Islet precursor cell (in vitro differentiated cells): ENCODE measurements at regions not wholly inside any gene's neighbourhood (a gene's known extent, or its start where the extent isn't known, plus 50 kb on each side); places are given as distances from the start of the nearest gene placed in this dataset.
A peak's percentile ranks its signal among the peaks of the same experiment; 100 is the strongest.
"Not testable (repeated sequence)": the region's sequence is repeated elsewhere in the genome, so short reads cannot be mapped to it uniquely, and the experiment has no call there.

ENCODE experiments used
- DNase-seq: peaks from one replicate; pipeline ENCODE4 v3.0.0-alpha.2; 2018

DNA sequence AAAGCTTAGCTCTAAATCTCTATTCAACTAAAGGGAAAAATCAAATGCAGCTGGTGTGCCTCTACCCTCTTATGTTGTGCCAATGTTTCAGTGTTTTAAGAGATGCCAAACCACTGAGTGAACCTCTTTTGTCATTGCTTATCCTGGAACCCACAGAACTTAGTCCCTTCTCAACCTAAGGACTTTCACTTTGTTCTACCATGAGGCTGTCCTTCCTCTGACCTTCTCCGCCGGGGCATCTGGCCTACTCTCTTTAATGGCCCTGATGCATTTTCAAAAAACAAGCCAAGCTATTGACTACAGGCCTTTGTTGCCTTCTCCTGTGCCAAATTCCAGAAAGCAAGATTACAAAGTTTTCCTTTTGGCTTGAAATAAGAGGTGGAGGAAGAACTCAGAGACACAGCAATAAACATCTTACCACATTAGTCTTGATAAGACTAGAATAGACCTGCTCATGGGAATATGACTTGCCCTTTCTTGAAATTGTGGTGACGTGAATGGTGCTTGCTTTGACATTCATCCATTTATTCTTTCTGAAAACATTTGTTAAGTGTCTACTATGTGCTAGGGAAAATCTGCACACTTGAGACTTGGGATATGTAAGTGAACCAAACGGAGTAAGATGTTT is 253.2 kb upstream of the SMIM30 start:
- no peak for DNase-seq

DNA sequence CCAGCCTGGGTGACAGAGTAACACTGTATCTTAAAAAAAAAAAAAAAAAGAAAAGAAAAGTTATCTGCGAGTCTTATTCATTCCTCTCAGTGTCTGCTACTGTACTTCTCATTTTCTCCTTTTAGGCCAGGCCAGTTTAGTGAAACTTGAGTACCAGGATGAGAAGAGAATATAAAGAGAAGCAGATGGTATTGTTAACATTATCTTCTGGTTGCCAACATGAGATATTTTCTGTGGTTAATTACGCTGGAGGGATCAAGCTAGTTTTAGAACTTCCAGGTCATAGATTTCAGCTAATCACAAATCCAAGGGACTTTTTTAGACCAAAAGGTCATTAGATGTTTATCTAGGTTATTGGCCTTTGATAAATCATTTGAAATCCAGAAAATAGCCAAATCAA is 252.6 kb upstream of the SMIM30 start:
- DNase-seq, result no peak

DNA sequence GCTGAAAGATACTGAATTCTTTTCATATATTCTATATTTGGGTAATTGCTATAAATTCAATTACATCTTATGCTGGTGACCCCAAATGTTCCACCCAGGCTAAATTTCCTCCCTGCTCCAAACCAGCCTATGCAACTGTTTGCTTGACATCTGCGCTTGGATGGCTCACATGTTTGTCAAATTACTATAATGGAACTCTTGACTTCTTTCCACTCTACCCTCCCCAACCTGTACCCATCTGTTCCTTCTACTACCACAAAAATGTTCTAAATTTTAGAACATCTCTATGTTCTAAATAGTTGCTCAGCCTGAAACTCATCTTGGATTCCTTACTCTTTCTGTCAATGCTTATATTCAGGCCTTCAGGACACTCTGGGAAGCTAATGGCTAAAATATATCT is 249.9 kb upstream of the SMIM30 start:
- no peak for DNase-seq

DNA sequence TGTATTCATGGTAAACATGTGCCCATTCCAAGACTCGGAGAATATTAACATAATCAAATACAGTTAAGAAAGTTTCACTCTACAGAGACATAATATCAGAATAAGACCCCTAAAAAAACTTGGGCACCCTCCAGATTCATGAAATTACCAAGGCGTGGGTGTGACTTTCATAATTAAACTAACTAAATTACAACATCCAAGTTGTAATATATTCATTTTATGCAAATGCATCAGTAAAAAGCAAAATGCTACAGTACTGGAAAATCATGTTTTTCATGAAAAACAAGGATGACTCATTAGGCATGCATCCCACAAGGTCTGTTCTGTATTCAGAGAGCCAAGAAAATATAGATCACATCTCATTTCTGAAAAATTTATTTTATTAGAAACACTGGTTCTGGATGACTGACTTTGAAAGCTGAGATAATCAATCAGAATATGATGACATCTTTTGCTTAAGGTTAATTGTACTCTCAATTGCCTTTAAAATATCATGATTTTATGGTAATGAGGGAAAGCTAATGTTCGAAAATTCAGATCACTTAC is 248.8 kb upstream of the SMIM30 start:
- no peak for DNase-seq

DNA sequence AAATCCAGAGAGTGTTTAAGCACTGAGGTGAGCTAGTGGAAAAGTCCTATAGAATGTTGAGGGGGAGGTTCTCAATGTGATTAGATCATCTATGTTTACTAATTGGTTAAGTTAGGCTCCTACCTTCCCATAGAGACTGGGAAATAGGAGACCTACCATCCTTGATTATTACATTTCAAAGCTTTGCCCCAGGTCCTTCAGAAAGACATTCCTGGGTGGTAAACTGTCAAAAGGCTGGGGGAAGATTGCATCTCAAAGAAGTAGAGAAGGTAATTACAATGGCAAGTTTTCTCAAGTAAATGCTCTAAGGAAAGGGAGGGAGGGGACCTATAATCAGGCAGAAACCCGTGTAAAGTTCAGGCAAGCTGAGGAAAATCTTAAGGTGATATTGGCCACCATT is 247.8 kb upstream of the SMIM30 start:
- DNase-seq, result no peak

DNA sequence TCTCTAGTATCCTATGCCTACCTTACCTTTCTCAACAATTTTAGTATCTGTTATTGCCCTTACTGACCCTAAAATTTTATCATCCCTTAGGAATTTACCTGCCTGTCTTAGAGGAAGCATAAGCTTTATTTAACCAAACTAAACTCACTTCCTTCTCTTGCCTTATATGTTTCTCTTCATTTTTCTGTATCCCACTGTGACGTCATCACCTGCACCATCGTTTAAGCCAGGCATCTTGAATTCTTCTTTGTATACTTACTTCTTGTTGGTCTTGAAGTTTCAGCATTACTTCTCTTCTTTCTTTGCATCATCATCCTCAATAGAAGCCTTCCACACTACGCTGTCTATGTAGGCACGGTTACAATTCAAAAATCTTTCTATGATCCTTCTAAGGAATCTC is 231.0 kb upstream of the SMIM30 start:
- no peak for DNase-seq

DNA sequence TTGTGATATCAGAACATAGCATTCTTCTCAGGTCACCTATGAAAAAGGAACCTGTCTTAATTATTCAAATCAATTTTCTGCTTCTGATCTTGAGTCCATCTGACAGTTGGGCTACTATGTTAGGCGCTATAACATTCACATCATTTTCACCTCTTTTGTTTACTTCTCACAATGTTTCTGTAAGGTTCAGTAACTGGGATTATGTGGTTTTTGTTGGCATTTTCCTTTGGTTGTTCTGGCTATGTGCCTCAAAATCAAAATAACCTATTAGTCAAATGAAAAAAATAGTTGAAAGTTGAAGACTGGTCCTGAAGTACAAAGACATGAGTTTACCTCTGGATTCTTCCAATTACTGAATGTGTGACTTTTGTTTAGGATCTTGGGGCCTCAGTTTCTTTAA is 221.3 kb upstream of the SMIM30 start:
- no peak for DNase-seq

DNA sequence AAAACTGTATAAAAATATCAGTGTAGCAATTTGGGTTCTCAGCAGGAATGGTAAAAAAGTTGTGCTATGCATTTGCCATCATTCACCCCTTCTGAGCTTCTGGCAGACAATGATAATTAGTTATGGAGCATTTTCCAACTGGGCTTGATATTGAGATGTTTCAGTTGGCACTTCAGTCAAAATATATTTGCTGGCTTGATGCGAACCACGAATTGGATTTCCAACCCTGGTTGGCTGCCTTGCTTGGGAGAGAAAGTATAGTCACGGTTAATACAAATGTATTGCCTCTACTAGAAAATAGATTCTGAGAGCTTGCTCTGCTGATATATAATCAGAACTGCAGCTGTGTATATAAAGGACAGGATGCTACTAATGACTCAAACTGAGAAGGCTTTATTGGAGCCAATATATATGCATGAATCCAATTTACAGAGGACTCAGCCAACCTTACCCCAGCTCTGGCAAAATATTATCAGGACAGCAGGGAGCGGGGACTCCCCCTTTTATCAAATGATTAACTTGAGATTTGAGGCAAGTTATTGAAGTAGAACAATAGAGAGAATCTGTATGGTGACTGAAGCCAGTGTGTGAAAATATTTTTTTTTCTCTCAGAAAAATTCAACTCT is 219.8 kb upstream of the SMIM30 start:
- no peak for DNase-seq

DNA sequence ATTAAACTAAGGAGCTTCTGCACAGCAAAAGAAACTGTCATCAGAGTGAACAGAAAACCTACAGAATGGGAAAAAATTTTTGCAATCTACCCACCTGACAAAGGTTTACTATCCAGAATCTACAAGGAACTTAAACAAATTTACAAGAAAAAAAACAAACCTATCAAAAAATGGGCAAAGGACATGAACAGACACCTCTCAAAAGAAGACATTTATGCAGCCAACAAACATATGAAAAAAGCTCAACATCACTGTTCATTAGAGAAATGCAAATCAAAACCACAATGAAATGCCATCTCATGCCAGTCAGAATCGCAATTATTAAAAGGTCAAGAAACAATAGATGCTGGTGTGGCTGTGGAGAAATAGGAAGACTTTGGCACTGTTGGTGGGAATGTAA is 218.5 kb upstream of the SMIM30 start:
- DNase-seq, result not testable (repeated sequence)

DNA sequence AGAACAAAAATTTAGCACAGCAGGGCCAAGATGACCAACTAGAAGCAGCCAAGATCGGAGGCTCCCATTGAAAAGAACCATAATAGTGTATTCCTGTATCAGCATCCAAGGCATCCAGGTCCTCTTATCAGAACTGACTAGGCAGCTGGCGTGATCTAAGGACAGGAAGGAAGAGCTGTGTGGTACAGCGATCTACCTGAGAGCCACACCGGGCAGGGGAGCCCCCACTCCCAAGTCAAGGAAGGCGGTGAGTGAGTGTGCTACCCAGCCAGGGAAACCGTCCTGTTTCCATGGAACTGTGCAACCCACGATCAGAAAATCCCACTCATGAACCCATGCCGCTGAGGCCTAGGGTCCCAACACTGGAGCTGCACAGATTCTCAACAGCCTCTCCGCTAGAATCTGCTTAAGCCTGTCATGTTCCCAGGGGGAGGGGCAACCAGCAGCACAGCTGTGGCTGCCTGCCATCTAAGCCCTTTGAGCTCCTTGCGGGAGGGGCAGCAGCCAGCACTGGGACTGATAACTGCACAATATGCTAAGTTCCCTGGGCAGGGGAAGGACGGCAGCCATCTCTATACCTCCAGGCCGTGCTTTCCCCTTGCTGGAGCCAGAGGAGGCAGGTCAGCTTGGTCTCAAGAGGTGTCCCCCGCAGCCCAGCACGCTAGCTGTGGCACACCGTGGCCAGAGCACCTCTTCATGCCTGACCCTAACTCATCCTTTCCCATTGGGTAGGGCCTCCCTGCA is 213.0 kb upstream of the SMIM30 start:
- DNase-seq, result peak; percentile 61

DNA sequence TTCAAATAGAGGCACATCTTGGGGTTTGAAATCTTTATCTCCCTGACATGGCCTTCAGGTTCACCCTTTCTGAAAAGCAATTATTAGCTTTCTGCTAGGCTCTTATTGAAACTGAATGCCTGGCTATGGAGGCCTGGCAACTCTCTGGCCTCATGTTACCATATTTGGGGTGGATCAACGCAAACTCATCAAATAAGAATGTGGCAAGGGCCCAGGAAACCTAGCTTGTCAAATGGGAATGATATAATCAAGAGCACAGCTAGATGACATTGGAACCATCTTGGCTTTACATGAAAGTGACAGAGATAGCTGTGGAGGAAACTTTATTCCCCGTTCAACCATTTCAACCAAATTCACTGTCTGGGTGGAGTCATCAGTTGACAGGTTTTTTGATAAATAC is 202.8 kb upstream of the SMIM30 start:
- no peak for DNase-seq

DNA sequence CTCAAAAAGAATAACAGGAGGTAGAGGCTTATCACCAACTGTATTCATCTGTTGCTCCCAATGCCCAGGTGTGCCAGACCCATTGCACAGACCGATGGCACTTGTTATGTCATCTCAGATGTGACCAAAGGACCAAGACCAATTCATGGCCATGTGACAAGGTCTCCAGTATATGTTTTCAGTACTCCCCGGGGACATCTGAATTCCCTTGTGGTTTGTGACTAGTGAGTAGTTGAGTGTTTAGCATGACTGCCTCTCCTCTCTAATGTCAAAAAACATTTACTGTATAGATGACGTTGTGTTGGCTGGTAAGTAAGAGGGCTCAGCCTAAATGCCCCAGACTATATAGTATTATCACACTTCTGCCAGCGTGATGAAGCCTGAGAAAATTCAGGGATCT is 202.1 kb upstream of the SMIM30 start:
- no peak for DNase-seq

DNA sequence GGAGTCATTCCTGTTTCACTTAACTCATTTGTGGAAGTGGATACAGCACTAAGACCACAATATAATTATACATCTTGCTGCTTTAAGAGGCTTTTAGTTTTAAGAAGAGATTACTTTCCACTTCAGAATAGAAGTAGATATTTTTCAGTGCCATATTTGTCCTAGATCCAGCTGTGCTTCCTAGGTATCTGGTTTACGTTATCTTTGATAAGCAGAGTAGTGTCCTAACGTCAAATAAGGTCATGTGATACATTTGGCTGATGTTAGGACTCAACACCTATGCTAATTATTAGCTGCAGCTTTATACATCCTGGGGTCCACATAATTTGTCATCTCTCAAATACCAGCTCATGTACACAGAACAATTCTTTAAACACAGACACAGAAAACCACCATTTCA is 196.2 kb upstream of the SMIM30 start:
- DNase-seq, result no peak

DNA sequence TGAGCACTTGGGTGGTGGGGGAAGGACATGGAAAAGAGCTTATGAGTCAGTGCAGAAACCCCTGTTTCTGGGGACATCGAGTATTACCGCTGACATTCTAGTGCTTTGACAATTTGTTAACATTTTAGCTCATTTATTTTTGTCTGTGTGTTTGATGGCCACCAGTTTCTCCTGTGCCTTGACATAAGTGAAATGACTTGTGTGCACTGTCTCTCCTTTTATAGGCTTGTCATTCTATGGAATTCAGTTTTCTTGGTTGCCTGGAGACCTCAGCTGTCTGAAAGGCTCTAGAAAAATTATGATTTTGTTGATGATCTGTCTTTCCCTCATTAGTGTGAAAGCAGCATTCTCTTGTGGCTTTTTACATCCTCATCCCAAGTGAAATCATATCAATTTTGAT is 190.0 kb upstream of the SMIM30 start:
- no peak for DNase-seq

DNA sequence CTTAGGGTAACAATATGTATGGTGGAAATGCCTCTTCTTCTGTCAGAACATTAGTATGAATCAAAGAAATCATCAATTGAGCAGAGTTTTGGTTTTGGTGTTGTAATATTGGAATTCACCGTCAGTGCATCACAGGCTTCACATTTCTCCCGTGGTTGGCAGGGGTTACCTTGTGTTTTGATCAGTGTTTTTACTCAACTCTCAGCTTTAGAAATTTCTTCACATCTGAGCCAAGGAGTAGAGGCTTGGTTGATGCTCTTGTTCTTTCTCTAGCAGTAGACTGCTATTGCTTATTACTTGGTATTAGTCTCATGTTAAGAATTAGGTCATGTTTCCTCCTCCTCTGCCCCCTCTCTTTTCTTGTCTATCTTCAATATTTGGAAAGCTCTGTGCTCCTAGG is 188.8 kb upstream of the SMIM30 start:
- DNase-seq, result no peak

DNA sequence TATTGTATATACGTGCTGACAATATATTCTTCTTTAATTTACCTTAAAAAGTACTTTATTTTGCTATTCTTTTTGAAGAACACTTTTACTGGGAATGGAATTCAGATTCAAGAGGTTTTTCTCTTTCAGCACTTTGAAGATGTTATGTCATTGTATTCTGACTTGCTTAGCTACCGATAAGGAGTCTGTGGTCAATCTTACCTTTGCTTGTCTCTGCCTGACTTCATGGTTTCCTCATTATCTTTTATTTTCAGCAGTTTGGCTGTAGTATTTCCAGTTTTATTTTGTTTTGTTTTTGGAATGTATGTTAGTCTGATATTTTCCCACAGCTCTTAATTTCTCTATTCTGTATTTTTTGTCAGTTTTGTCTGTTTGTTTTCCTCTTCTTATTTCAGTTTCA is 187.9 kb upstream of the SMIM30 start:
- no peak for DNase-seq

DNA sequence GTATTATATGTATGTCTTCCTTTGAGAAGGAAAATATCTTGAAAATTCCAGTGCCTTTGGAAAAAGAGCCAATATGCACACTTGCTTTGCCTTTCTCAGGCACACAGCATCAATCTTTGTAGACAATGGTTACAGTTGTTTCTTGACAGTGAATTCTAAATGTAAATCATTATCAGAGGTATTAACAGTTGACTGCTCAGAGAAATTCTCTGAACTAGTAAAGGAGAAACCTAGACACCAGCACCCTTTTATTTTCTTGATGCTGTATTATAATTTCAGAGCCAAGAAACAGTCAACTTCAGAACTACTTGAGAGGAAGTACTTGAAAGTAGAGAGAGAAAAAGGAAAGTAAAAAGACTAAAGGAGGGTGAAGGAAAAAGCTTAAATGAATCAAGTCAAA is 185.8 kb upstream of the SMIM30 start:
- no peak for DNase-seq

DNA sequence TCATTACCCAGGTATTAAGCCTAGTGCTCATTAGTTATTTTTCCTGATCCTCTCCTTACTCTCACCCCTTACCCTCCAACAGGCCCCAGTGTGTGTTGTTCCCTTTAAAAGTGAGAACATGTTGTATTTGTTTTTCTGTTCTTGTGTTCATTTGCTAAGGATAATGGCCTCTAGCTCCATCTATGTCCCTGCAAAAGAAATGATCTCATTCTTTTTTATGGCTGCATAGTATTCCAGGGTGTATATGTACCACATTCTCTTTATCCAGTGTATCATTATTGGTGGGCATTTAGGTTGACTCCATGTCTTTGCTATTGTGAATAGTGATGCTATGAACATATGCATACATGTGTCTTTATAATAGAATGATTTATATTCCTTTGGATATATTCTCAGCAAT is 185.0 kb upstream of the SMIM30 start:
- not testable (repeated sequence) for DNase-seq

DNA sequence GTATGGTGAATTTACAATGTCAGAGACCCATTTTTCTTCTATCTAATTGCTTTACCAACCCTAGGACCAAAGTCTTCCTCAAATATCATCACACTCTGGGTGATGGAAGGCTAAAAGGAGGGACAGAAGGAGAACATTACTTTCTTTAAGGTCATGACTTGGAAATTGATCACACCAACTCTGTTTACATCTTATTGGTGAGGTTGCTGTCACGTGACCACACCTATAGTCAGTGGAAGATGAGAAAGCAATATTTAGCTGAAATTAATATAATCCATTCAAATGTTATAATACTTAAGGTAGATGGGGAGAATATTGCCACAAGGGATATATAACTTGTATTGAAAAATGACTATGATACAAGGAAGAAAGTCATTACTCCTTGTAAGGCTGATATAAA is 183.6 kb upstream of the SMIM30 start:
- no peak for DNase-seq

DNA sequence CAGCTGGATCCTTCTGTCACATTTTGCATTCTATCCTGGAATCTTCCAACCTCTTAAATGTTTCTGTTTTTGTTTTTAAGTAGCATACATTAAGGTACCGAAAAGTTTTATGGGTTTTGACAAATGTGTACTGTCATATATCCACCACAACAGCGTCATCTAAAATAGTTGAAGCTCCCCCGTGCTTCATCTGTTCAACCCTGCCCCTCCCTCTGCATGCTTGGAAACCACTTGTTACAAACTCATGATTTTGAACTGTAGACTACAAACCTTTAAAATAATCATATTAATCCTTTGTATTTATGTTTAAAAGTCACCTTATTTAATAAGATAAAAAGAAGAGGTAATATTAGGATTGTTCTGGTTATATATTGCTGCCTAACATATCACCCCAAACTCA is 182.8 kb upstream of the SMIM30 start:
- DNase-seq, result no peak

DNA sequence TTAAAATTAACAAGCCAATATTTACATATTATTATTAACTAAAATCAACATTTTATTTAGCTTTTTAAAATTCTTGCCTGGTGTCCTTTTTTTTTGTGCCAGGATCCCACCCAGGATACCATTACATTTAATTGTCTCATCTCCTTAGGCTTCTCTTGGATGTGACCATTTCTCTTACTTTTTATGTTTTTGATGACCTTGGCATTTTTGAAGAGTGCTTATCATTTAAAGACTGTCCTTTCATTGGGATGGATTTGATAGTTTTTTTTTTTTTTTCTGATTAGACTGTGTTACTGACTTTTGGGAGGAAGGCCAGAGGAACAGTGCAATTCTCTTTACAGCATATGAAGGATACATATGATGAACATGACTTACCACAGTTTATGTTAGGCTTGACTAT is 181.4 kb upstream of the SMIM30 start:
- no peak for DNase-seq

DNA sequence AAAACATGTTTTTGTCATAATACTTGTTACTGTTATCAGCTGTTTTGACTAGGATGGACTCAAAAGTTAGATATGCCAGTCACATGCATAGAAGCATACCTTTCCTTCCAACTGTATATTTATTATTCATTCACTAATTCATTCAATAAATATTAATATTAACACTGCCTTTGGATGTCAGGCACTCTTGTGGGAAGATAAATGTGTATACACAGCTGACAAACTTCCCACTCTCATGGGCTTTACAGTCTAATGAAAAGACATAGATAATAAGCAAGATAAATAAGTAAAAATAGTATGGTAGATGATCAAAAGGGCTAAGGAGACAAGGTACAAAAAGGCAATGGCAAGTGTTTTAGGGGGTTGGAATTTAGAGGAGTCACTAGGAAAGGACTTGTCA is 180.1 kb upstream of the SMIM30 start:
- DNase-seq, result no peak

DNA sequence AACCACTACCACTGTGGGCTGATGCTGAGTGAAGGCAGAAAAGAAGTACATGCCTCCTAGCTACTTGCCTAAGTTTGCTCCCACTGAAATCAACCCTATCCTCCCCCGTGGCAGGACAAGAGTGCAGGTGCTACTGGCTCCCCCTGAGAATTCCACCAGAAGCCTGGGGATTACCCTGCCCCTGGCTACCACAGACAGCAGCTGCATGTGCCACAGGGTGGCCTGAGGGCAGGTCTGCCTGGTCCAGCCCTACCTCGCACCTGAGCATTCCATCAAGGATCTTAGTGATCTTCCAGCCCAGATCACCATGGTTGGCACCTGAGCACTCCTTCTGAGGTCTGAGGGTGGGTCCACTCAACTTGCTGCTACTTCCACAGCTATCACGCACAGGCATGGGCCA is 176.4 kb upstream of the SMIM30 start:
- DNase-seq, result no peak

DNA sequence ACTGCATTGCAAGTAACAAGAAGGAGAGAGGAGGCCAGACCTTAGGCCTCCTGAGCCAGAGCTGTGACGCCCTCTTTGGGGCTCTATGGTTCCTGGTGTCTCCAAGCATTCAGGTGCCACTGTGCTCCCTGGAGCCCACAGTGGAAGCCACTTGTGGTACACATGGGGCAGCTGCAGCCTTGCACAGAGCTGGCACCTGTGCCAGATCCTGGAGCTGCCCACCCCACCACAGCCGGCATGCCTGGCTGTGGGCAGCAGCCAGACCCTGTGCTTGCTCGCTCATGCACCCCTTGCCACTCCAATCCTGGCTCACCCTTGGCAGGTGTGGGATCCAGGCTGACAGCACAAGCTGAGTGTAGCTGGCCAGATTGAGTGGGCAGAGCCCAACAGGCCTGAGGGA is 173.8 kb upstream of the SMIM30 start:
- no peak for DNase-seq
